MCF 10A (cell line): ENCODE measurements at regions not wholly inside any gene's neighbourhood (a gene's known extent, or its start where the extent isn't known, plus 50 kb on each side); places are given as distances from the start of the nearest gene placed in this dataset.

ENCODE experiments used
- BruUV-seq: library from RNA; stranded (reverse); fragments of 400-500 nt; replicated peaks from 2 replicates; lab custom pipeline; 2021; lab: Mats Ljungman, UMichigan
- CTCF ChIA-PET: fragments of 300-600 bp; sonication (Branson Sonifier 250); formaldehyde crosslinking; extraction: SDS; loops from one replicate; lab custom pipeline; 2021; ENCODE audit warnings: antibody characterized with exemption, inconsistent platforms; lab: Yijun Ruan, JAX
- POLR2A ChIA-PET: fragments of 300-600, 350-650 bp; sonication (Branson Sonifier 250); formaldehyde crosslinking; extraction: SDS; loops from one replicate; lab custom pipeline; 2020; ENCODE audit warnings: antibody characterized with exemption, inconsistent platforms; lab: Yijun Ruan, JAX
- DNase-seq: peaks from one replicate; pipeline ENCODE4 v3.0.0-alpha.2; 2018; ENCODE audit not compliant: unreplicated experiment
- H3K27ac Mint-ChIP-seq: one replicate; pipeline ENCODE4 v1.8.0; 2022; ENCODE audit warnings: mild to moderate bottlenecking, low read depth, mixed read lengths; ENCODE audit not compliant: unreplicated experiment
- H3K27me3 Mint-ChIP-seq: one replicate; pipeline ENCODE4 v1.8.0; 2022; ENCODE audit warnings: mixed read lengths; ENCODE audit not compliant: insufficient read depth, unreplicated experiment
- H3K36me3 Mint-ChIP-seq: one replicate; pipeline ENCODE4 v1.8.0; 2022; ENCODE audit warnings: mild to moderate bottlenecking, moderate library complexity, mixed read lengths; ENCODE audit not compliant: insufficient read depth, unreplicated experiment
- H3K4me1 Mint-ChIP-seq: one replicate; pipeline ENCODE4 v1.8.0; 2022; ENCODE audit warnings: mixed read lengths; ENCODE audit not compliant: insufficient read depth, unreplicated experiment
- H3K4me3 Mint-ChIP-seq: one replicate; pipeline ENCODE4 v1.8.0; 2022; ENCODE audit warnings: mild to moderate bottlenecking, moderate library complexity, mixed read lengths; ENCODE audit not compliant: unreplicated experiment
- H3K9me3 Mint-ChIP-seq: one replicate; pipeline ENCODE4 v1.8.0; 2022; ENCODE audit warnings: mixed read lengths; ENCODE audit not compliant: unreplicated experiment
- CTCF ChIP-seq: fragments of 200-600 bp; IDR thresholded peaks from one replicate; pipeline ENCODE4 v1.8.0; 2022; ENCODE audit warnings: antibody characterized with exemption, mild to moderate bottlenecking; ENCODE audit not compliant: unreplicated experiment
- intact Hi-C: fragments of 100-400 bp; cut with micrococcal nuclease; formaldehyde crosslinking; loops from 2 replicates; pipeline ENCODE4 v1.14.1; 2022

GRCh38 chr3:126270145-126270811 is 86.9 kb downstream of the KLF15 start:
- Mint-ChIP-seq H3K4me3 (peak overlapping the region; percentile 12), H3K27ac (peak overlapping the region; percentile 95)

DNA sequence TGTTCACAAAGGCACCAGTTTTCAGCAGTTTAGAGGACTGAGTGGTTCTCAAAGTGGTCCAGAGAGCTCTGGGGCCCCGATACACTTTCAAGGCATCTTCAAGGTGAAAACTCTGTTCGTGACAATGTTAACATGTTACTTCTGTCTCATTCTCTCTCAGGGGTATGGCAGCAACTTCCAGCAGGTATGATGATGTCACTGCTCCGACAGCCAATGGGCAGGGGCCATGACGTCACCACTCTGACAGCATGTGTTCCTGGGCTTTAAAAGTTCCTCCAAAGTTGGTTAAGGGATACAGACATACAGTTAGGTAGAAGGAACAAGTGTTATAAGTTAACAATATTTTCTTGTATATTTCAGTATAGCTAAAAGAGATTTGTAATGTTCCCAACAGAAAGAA is 87.9 kb downstream of the KLF15 start:
- no peak overlapping the region for H3K4me3 Mint-ChIP-seq
- no peaks in the 10 kb centered on the region for H3K36me3 Mint-ChIP-seq
- intact Hi-C loops, result no loop called here
- H3K27ac Mint-ChIP-seq, result peak overlapping the region; percentile 95
- CTCF ChIA-PET, result interaction anchor here (0.9 to 1.0 kb wide), 2 partner anchors 13 to 336 kb away, joined by 3 read pairs; no protein-coding TSS in a partner anchor
- no TSS peak for BruUV-seq
- no peaks in the 10 kb centered on the region for H3K27me3 Mint-ChIP-seq
- no peak for TF ChIP-seq CTCF
- H3K4me1 Mint-ChIP-seq, result peaks cover 64% of the 10 kb centered on the region
- no peak for DNase-seq
- POLR2A ChIA-PET, result interaction anchor here (0.9 to 2.5 kb wide), 8 partner anchors 8 to 207 kb away, joined by 3 to 13 read pairs (median 6); partner anchors contain the start of genes KLF15 and ZXDC
- no peaks in the 10 kb centered on the region for H3K9me3 Mint-ChIP-seq

More at GRCh38 chr3:126270145-126270811, 86.9 kb downstream of the KLF15 start:
- intact Hi-C loops, result no loop called here
- H3K27me3 Mint-ChIP-seq, result no peaks in the 10 kb centered on the region
- H3K9me3 Mint-ChIP-seq, result no peaks in the 10 kb centered on the region
- ChIA-PET CTCF (interaction anchor here (0.5 to 1.0 kb wide), 2 partner anchors 14 to 104 kb away, joined by 3 to 5 read pairs; no protein-coding TSS in a partner anchor), POLR2A (interaction anchor here (0.8 to 2.5 kb wide), 9 partner anchors 9 to 206 kb away, joined by 3 to 13 read pairs (median 4); partner anchors contain the start of gene ZXDC)
- peak; percentile 78 for DNase-seq
- no peak for TF ChIP-seq CTCF
- H3K4me1 Mint-ChIP-seq, result peaks cover 57% of the 10 kb centered on the region
- no TSS peak for BruUV-seq
- H3K36me3 Mint-ChIP-seq, result no peaks in the 10 kb centered on the region

- H3K36me3 Mint-ChIP-seq, result no peaks in the 10 kb centered on the region
- BruUV-seq, result no TSS peak
- POLR2A ChIA-PET, result interaction anchor here (0.9 to 2.5 kb wide), 4 partner anchors 17 to 207 kb away, joined by 4 to 6 read pairs (median 6); partner anchors contain the start of genes KLF15 and ZXDC
- no peaks in the 10 kb centered on the region for H3K9me3 Mint-ChIP-seq
- CTCF ChIA-PET, result interaction anchor here (0.9 to 1.0 kb wide), 2 partner anchors 12 to 336 kb away, joined by 3 read pairs; no protein-coding TSS in a partner anchor
- TF ChIP-seq CTCF, result no peak
- no peak for DNase-seq
- no peak overlapping the region for H3K4me3 Mint-ChIP-seq
- intact Hi-C loops, result no loop called here
- peaks cover 59% of the 10 kb centered on the region for H3K4me1 Mint-ChIP-seq
- peak overlapping the region; percentile 95 for H3K27ac Mint-ChIP-seq
- H3K27me3 Mint-ChIP-seq, result no peaks in the 10 kb centered on the region
Measured at GRCh38 chr3:126268866-126269265, 88.3 kb downstream of the KLF15 start.

DNA sequence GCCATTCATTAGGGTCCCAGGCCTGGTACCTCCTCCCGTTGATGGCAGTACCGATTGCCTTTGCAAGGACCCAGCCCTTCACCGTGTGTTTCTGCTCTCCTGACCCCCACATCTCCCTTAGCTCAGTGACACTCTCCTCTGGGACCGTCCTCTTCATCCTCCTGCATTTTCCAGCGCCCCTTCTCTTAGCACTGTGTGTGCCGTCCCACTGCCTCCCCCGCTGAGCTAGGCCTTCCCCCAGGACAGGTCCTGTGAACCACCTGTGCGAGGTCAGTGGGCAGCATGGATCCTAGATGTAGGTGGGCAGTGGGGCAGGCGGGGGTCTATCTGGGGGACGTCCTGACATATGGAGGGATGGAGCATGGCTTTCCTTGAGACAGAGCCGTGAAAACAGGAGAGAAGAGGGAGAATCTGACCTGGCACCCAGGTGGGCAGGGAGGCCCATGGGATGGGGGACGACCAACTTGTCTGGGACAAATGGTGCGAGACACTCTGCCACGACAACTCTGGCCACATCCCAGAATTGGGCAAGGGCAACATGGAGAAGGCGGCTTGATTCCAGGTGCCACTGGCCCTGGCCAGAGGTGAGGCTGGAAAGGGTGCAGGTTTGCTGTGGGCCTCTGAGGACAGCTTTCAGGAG is 87.7 kb upstream of the ALDH1L1 start:
- no peak for DNase-seq
- ChIA-PET POLR2A (interaction anchor here (1.7 to 2.1 kb wide), 2 partner anchors 17 to 90 kb away, joined by 9 to 12 read pairs; partner anchors contain the start of gene KLF15), CTCF (interaction anchor here (0.7 to 1.2 kb wide), 2 partner anchors 17 to 24 kb away, joined by 3 to 4 read pairs; no protein-coding TSS in a partner anchor)
- no peaks in the 10 kb centered on the region for H3K36me3 Mint-ChIP-seq
- BruUV-seq, result no TSS peak
- TF ChIP-seq CTCF, result no peak
- H3K4me1 Mint-ChIP-seq, result peaks cover 58% of the 10 kb centered on the region
- H3K9me3 Mint-ChIP-seq, result no peaks in the 10 kb centered on the region
- no peaks in the 10 kb centered on the region for H3K27me3 Mint-ChIP-seq
- peak overlapping the region; percentile 90 for H3K27ac Mint-ChIP-seq
- peak overlapping the region; percentile 71 for H3K4me3 Mint-ChIP-seq
- intact Hi-C loops, result loop anchor here (2.0 kb wide), 1 partner anchor 89 kb away; the partner anchor contains the start of gene KLF15
